Head of caudate nucleus (tissue), 42 donors: ENCODE measurements at regions not wholly inside any gene's neighbourhood (a gene's known extent, or its start where the extent isn't known, plus 50 kb on each side); places are given as distances from the start of the nearest gene placed in this dataset.
"Not testable (repeated sequence)": the region's sequence is repeated elsewhere in the genome, so short reads cannot be mapped to it uniquely, and the experiment has no call there.

ENCODE experiments used
- DNase-seq, 42 donors: peaks; one replicate each; pipeline versions ENCODE4 v3.0.0 to v3.0.0-alpha.2; 2020 to 2021; ENCODE audit warnings: mixed read lengths in 7 of 42
- intact Hi-C: fragments of 100-400 bp; cut with DNase I; formaldehyde crosslinking; loops from one replicate; pipeline ENCODE4 v1.15.0; 2022

DNA sequence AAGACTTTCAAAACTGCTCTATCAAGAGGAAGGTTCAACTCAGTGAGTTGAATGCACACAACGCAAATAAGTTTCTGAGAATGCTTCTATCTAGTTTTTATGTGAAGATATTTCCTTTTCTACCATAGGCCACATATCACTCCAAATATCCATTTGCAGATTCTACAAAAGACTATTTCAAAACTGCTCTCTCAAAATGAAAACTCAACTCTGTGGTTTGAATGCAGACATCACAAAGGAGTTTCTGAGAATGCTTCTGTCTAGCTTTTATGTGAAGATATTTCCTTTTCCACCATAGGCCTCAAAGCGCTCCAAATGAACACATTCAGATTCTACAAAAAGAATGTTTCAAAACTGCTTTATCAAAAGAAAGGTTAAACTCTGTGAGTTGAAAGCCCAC, 1093.1 kb upstream of the DEFB115 start:
- intact Hi-C loops, DNase-seq: not testable (repeated sequence)

DNA sequence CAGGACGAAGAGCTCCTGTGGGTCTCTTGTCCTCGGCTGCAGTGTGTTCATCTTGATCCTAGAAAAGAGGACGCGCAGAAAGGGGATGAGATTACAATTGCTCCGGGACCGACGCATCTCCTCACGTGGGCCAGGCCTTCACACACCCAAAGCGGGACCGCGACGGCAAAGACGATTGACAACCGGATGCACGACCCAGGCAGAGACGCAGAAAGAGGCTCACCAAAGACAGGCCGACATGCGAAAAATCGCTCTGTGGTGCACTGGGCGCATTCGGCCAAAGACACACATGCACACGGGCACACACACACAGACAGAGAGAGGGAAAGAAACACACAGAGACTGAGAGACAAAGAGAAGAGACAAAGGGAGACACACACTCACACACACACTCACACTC, 1089.9 kb upstream of the DEFB115 start:
- intact Hi-C loops = no loop called here
- no peak for DNase-seq

DNA sequence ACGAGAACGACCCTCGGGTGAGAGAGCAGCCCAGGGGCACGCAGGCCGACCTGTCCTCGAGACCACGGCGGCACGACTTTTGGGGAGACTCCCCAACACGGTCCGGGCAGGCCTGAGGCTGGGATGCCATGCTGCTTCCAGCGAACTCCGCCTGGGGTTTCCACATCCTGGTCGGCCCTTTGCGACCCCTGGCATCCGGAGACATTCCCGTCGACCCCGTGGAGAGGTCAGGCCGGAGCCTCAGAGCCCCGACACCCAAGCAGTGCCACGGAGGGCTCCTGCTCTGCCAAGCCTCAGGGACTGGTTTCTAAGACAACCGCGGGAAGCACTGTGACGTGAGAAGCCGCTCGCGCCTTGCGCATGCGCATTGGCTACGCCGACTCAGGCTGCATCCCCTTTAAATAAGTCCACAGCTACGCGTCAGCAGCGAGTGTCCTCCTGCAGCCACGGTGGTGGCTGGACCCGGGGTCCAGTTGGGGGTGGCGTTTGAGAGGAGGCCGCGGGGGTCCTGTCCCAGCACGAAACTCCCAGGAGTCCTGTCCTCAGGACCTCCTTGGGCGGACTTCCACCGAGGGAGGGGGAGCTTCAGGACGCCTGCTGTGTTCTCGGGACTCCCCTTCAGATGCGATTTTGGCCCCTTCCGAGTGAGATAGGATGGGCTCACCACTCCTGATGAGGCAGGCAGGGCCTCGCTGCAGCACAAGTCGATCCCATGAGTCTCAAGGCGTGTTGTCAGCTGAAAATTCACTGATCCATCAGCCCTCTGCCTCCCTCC, 1089.3 kb upstream of the DEFB115 start:
- DNase-seq = peak in 9 of 42 donors; percentile 8 to 49 (median 13)
- intact Hi-C loops = no loop called here

DNA sequence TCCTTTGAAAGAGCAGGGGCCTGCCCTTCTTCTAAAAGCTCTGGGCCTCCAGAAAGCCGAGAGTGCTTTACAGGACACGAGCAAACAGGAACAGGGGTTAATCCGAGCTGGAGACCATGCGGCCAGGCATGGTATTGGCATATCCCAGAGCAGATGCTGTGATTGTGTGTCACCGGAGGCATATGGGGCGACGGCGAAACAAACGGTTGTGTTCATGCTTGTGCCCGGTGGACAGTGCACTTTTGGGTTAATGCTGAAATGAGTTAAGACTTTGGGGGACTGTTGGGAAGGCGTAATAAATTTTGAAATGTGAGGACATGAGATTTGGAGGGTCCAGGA, 1088.7 kb upstream of the DEFB115 start:
- intact Hi-C loops = no loop called here
- no peak for DNase-seq

DNA sequence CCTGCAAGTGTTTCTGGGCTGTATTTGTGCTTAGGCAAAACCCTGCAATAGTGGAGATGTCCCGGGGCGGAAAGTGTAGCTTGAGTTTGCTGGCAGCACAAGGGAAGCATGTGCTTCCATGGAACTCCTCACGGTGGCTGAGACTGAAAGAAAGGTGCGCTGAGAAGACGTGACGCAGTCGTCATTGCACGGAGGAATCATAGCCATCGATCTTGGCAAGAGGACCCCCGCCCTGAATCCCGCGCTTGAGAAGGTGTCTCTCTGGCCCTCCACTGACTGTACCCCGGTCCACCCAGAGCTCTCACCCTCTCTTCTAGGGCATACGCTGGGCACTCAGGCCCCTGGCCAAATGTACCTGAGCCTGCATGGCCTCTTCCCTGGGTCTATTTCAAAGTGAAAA, 1081.8 kb upstream of the DEFB115 start:
- DNase-seq = no peak
- intact Hi-C loops = no loop called here

DNA sequence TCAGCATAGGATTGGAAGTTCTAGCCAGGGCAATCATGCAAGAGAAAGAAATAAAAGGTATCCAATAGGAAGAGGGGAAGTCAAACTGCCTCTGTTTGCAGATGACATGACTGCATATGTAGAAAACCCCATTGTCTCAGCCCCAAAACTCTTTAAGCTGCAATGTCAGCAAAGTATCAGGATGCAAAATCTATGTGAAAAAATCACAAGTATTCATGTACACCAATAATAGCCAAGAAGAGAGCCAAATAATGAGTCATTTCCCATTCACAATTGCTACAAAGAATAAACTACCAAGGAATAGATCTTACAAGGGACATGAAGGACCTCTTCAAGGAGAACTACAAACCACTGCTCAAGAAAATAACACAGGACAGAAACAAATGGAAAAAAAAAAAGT, 1074.3 kb upstream of the DEFB115 start:
- DNase-seq, intact Hi-C loops: not testable (repeated sequence)

DNA sequence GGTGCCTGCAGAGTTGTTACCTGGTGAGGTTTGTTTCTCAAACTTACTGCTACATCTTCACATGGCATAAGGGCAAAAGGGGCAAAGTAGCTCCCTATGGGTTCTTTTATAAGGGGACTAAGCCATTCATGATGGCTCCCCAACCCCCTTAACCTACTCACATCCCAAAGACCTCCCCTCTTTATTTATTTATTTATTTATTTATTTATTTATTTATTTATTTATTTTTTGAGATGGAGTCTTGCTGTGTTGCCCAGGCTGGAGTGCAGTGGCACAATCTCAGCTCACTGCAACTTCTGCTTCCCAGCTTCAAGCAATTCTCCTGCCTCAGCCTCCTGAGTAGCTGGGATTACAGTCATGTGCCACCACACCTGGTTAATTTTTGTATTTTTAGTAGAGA, 1065.7 kb upstream of the DEFB115 start:
- intact Hi-C loops = not testable (repeated sequence)

DNA sequence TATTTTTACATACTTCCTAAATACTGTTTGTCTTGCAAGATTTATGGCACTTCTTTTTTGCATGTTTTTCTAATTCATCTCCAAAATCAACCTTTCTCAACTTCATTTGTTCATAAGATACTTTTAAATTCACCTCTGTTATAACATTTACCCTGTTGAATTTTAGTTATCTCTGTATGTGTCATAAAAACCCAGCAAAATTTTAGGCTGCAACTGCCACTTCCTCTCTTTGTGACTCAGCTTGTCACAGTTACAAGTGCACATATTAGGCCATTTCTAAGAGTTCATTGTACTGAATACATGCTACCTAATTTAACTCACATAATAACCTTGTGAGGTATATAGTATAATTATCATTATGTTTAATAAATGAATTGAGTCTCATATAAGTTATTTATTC, 1023.0 kb upstream of the DEFB115 start:
- intact Hi-C loops, DNase-seq: not testable (repeated sequence)

More for the DNA sequence above, 1065.7 kb upstream of the DEFB115 start:
- DNase-seq = not testable (repeated sequence)

DNA sequence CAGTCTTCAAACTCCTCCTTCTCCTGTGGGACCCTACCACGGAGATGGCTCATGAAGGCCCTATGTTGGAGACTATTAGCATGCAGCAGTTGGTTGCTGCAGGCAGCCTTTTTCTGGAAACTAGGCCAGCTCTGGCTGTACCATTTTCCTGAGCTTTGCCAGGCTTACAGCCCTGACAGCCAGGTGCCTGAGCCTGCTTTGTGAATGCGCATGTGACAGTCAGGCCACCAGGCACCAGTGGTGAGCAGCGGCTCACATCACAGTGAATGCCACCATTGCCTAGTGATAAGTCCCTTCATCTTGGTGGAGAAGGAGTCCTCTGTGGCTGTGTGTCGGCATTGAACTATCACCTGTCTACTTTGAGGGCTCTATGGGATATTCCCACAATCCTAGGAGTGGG, 982.4 kb upstream of the DEFB115 start:
- intact Hi-C loops, DNase-seq: not testable (repeated sequence)

DNA sequence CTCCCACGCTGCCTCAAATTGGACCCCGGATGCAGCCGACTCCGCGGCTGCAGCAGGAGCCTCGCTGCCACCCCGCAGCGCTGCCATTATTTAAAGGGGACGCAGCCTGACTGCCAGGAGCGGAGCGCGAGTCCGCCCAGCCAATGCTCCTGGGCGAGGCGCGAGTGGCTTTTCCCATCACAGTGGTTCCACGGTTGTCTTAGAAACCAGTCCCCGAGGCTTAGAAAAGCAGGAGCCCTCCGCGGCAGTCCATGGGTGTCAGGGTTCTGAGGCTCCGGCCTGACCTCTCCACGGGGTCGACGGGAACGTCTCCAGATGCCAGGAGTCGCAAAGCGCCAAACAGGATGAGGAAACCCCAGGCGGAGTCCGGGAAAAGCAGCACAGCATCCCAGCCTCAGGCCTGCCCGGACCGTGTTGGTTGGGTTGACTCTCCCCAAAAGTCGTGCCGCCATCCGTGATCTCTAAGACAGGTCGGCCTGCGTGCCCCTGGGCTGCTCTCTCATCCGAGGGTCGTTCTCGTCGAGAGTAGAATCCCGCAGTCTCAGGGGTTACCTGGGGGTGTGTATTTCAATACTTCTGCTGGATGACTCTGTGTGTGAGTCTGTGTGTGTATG, 975.8 kb upstream of the DEFB115 start:
- DNase-seq = no peak
- intact Hi-C loops = no loop called here

DNA sequence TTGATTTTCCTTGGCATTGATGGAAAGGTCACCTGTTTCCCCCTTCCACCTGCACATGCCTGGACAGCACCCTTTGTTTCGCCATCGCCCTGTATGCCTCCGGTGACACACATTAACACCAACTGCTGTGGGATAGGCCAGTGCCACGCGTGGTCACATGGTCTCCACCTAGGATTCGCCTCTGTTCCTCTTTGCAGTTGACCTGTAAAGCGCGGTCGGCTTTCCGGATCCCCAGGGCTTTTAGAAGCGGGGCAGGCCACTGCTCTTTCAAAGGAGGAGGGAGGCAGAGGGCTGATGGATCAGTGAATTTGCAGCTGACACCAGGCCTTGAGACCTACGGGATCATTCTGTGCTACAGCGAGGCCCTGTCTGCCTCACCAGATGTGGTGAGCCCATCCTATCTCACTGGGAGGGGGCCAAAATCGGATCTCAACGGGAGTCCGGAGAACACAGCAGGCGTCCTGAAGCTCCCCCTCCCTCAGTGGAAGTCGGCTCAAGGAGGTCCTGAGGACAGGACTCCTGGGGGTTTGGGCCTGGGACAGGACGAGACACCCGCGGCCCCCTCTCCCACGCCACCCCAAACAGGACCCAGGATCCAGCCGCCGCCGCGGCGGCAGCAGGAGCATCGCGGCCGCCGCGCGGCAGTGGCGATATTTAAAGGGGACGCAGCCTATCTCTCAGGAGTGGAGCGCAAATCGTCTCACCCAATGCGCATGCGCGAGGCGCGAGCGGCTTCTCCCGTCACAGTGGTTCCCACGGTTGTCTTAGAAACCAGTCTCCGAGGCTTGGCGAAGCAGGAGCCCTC, 973.8 kb upstream of the DEFB115 start:
- DNase-seq = peak in 40 of 42 donors; percentile 22 to 95 (median 80)
- intact Hi-C loops = not testable (repeated sequence)

DNA sequence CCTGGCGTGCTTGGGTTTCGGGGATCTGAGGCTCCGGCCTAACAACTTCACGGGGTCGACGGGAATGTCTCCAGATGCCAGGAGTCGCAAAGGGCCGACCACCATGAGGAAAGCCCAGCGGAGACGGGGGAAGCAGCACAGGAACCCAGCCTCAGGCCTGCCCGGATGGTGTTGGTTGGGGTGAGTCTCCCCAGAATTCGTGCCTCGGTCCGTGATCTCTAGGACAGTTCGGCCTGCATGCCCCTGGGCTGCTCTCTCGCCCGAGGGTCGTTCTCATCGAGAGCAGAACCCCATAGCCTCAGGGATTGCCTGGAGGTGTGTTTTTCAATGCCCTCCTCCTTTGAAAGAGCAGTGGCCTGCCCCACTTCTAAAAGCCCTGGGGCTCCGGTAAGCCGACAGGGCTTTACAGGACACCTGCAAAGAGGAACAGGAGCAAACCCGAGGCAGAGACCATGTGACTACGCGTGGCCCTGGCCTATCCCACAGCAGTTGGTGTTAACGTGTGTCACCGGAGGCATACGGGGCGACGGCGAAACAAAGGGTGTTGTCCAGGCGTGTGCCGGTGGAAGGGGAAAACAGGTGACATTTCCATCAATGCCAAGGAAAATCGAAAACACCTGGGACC, 973.1 kb upstream of the DEFB115 start:
- DNase-seq = peak in 2 of 42 donors; percentile 40 to 49
- intact Hi-C loops = no loop called here

DNA sequence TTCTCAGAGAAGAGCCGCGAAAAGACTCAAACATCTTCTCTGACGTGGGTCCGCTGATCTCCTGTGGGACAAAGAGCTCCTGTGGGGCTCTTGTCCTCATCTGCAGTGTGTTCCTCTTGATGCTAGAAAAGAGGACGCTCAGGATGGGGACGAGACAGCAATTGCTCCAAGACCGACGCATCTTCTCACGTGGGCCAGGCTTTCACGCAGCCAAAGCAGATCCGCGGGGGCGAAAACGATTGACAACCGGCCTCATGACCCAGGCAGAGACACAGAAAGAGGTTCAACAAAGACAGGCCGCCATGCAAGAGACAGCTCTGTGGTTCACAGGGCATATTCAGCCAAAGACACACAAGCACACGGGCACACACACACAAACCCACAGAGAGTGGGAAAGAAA, 971.8 kb upstream of the DEFB115 start:
- DNase-seq = no peak
- intact Hi-C loops = no loop called here

DNA sequence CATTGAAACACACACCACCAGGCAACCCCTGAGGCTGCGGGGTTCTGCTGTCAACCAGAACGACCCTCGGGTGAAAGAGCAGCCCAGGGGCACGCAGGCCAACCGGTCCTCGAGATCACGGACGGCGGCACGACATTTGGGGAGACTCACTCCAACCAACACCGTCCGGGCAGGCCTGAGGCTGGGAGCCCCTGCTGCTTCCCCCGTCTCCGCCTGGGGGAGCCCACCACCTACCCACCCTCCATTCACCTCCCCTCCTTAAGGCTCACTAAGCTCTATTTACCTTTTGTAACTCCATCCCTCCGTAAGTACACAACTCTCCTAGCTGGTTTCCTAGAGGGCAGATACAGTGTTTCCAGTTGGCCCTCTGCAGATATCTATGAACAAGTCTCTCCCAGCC, 971.3 kb upstream of the DEFB115 start:
- intact Hi-C loops = no loop called here
- DNase-seq = peak in 1 of 42 donors; percentile 61

DNA sequence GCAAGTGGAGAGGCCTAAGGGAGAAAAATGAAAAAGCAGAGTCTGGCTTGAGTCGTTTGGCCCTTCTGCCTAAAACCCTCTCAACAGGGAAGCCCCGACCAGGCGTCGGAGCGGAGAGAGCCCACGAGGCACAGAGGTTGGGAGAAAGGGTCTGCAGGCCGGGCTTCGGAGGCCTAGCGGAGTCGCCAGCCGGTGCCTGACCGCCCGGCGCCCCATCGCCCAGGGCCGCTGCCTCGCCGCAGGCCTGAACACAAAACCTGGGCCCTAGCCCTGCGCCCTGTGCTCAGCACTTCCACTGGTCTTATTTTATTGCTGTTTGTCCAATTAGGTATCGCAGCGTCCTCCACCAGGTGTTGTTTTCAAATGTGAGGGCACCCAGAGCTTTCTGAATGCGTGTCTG, 970.0 kb upstream of the DEFB115 start:
- DNase-seq, intact Hi-C loops: not testable (repeated sequence)

DNA sequence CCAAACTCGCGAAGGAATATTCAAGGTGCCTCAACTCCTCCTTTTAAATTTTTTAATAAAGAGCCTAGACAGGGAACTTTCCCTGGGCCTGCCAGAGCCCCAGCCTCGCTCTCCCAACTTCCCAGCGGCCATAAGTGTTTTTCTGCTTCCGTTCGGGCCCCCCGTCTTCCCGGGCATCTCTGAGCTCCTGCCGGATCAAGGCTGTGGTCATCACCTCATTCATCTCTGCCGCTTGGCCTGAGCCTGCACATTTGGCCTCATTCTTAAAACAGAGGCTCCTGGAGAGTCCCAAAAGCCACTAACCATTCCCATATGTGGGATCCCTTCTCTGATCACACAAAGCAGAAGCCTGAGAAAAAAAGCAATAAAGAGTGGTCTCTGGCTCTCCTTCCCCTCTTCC, 969.1 kb upstream of the DEFB115 start:
- no peak for DNase-seq
- intact Hi-C loops = no loop called here

DNA sequence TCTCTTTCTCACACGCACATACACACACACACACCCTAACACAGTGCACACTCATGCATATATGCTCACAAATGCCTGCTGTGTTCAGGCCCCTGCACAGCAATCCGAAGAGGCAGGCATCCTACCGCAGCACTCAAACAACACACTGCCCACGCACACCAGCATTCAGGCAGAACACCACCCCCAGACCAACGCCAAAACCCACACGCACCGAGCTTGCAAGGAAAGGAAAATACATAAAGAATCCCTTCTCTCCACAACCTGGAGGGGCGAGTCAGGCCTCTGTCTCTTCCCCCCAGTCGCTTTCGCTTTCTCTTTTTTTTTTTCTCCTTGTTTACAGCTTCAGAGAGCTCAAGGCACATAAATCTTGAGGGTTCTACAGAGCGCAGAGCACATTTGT, 968.4 kb upstream of the DEFB115 start:
- DNase-seq = peak in 6 of 42 donors; percentile 20 to 56 (median 40)
- intact Hi-C loops = not testable (repeated sequence)

DNA sequence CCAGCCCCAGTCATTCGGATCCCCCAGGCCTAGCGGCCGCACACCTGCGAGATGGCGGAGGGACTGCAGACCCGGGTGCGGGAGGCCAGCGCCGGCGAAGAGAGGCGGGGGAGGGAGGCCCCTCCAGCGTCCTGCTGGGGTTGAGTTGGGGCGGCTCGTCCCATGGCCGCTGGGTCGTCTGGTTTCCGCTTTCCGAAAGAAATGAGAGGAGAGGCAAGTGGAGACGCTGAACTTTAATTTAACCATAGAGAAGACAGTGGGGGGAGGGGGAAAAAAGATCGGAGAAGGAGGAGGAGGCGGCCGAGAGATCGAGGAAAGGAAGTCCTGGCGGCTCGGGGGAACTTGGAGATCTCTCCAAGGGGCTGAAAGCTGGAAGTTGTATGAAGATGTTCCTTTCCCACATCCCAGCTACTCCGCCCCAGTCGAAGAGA, 967.7 kb upstream of the DEFB115 start:
- DNase-seq = peak in 3 of 42 donors; percentile 18 to 46 (median 38)
- intact Hi-C loops = not testable (repeated sequence)

DNA sequence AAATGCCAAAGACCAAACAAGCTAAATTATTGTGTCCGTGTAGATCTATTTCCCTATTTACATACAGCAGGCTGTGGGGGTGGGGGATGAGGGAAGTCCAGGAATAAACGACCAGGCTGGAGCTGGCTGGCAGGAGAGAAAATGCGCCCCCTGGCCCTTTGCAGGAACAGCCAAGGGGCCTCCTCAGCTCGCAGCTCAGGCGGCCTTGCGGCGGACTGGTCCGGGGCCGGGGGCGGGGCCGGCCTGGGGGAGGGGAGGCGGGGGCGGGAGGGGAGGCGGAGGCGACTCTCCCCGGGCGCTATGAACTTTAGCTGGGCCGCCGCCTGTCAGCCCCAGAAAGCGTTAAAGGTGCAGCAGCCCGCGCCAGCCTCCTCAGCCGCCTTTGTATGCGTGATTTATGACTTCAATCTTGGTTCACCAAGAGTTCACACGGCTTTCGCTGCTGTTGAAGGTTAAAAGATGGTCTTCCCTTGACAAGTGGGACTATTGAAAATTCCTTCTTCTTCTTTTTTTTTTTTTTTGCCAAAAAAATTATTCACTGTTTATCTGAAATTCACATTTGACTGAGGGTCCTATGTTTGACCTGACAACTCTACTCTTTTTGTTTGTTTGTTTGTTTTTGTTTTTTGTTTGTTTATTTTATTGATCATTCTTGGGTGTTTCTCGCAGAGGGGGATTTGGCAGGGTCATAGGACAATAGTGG, 967.0 kb upstream of the DEFB115 start:
- DNase-seq = peak in 21 of 42 donors; percentile 21 to 73 (median 47)
- intact Hi-C loops = not testable (repeated sequence)
